Lung (tissue), 11 donors: ENCODE measurements at regions not wholly inside any gene's neighbourhood (a gene's known extent, or its start where the extent isn't known, plus 50 kb on each side); places are given as distances from the start of the nearest gene placed in this dataset.

Experiments used
- ATAC-seq: fragments of 200-7000 bp; cut with Tn5 transposase; one replicate; pipeline ENCODE4 v1.9.1; 2020; ENCODE audit warnings: moderate number of reproducible peaks; ENCODE audit not compliant: insufficient read depth, low FRiP score
- DNase-seq, 3 donors: peaks; one replicate each; pipeline ENCODE4 v3.0.0-alpha.2; 2013 to 2017
- H3K27ac ChIP-seq, 2 donors: one replicate each; pipeline ENCODE4 v1.5.1; 2013; ENCODE audit warnings: mild to moderate bottlenecking in 2 of 2, moderate library complexity in 2 of 2, control low read depth in 1 of 2, inconsistent platforms in 1 of 2, low read depth in 1 of 2, low read length in 1 of 2
- H3K27me3 ChIP-seq, 3 donors: one replicate each; pipeline ENCODE4 v1.5.1; 2013; ENCODE audit warnings: low read length in 2 of 3; ENCODE audit not compliant: control insufficient read depth in 3 of 3, insufficient read depth in 3 of 3
- H3K36me3 ChIP-seq, 4 donors: one replicate each; pipeline ENCODE4 v1.5.1; 2013; ENCODE audit warnings: low read length in 4 of 4, mild to moderate bottlenecking in 1 of 4, moderate library complexity in 1 of 4; ENCODE audit not compliant: control insufficient read depth in 4 of 4, insufficient read depth in 4 of 4
- H3K4me1 ChIP-seq, 5 donors: one replicate each; pipeline ENCODE4 v1.5.1; 2013; ENCODE audit warnings: low read length in 5 of 5, mild to moderate bottlenecking in 2 of 5, moderate library complexity in 1 of 5; ENCODE audit not compliant: control insufficient read depth in 5 of 5, insufficient read depth in 5 of 5
- H3K4me3 ChIP-seq: one replicate; pipeline ENCODE4 v1.5.1; 2013; ENCODE audit warnings: mild to moderate bottlenecking, control low read depth, moderate library complexity
- H3K9ac ChIP-seq, 2 donors: one replicate each; pipeline ENCODE4 v1.5.1; 2013; ENCODE audit warnings: low read length in 2 of 2, control low read depth in 1 of 2; ENCODE audit not compliant: insufficient read depth in 1 of 2
- H3K9me3 ChIP-seq, 4 donors: one replicate each; pipeline ENCODE4 v1.5.1; 2013; ENCODE audit warnings: low read length in 3 of 4, mild to moderate bottlenecking in 1 of 4, moderate library complexity in 1 of 4; ENCODE audit not compliant: control insufficient read depth in 4 of 4, insufficient read depth in 3 of 4
- CTCF ChIP-seq: IDR thresholded peaks from 2 replicates; pipeline ENCODE4 v1.5.1; 2012; ENCODE audit warnings: mild to moderate bottlenecking; ENCODE audit errors: control extremely low read depth, extremely low read depth
- WGBS, 2 donors: extraction: QIAGEN DNeasy Blood & Tissue Kit; methylation state at CpG; one replicate each; pipeline ENCODE4 v1.1.7; 2013; 5-methylcytosine and 5-hydroxymethylcytosine counted together
- donor health status: control.
- donor health status: control.
- donor health status: Bipolar disorder and iron deficiency.
- donor health status: healthy.
- donor health status: DM: yes; HTN: yes; CAD: no.

- Histone ChIP-seq H3K9ac (no peak overlapping the region), H3K9me3 (peaks cover 0 to 6% (median 0%) of the 10 kb centered on the region in 4 donors), H3K27me3 (peaks cover 0 to 10% (median 3%) of the 10 kb centered on the region in 3 donors), H3K4me1 (no peaks in the 10 kb centered on the region), H3K4me3 (no peak overlapping the region), H3K27ac (no peak overlapping the region), H3K36me3 (no peaks in the 10 kb centered on the region)
- TF ChIP-seq CTCF: no peak
- ATAC-seq (no peak), DNase-seq (no peak)
- WGBS, 2 donors: 80 to 88% methylated on average over 7 of the region's 7 CpGs
These were observed 109.3 kb downstream of the BRD1 start for GRCh38 chr22:49718396-49718795.

- WGBS, 2 donors: 77 to 88% methylated on average over 24 of the region's 24 CpGs
- Histone ChIP-seq H3K9me3 (peaks cover 0 to 6% (median 0%) of the 10 kb centered on the region in 4 donors), H3K27me3 (peaks cover 0 to 6% (median 3%) of the 10 kb centered on the region in 3 donors), H3K4me3 (no peak overlapping the region), H3K27ac (no peak overlapping the region), H3K9ac (no peak overlapping the region), H3K36me3 (no peaks in the 10 kb centered on the region), H3K4me1 (no peaks in the 10 kb centered on the region)
- no peak for TF ChIP-seq CTCF
- DNase-seq (no peak), ATAC-seq (no peak)
These were observed 110.3 kb downstream of the BRD1 start for GRCh38 chr22:49717322-49717919.

- TF ChIP-seq CTCF: no peak
- no peak for ATAC-seq
- H3K9me3 ChIP-seq: peaks cover 0 to 9% (median 0%) of the 10 kb centered on the region in 4 donors
- DNase-seq: no peak
- H3K9ac ChIP-seq: no peak overlapping the region
- no peak overlapping the region for H3K27ac ChIP-seq
- 56 to 75% methylated on average over 12 of the region's 12 CpGs for WGBS, 2 donors
- H3K4me3 ChIP-seq: no peak overlapping the region
- no peaks in the 10 kb centered on the region for H3K36me3 ChIP-seq
- H3K27me3 ChIP-seq: peaks cover 0 to 6% (median 3%) of the 10 kb centered on the region in 3 donors
- no peaks in the 10 kb centered on the region for H3K4me1 ChIP-seq
These were observed 111.2 kb downstream of the BRD1 start for GRCh38 chr22:49716441-49716840.

- Histone ChIP-seq H3K9me3 (peaks cover 0 to 14% (median 0%) of the 10 kb centered on the region in 4 donors), H3K27ac (no peak overlapping the region), H3K36me3 (no peaks in the 10 kb centered on the region), H3K27me3 (peaks cover 0 to 6% (median 3%) of the 10 kb centered on the region in 3 donors), H3K4me3 (no peak overlapping the region), H3K4me1 (no peaks in the 10 kb centered on the region), H3K9ac (no peak overlapping the region)
- no peak for TF ChIP-seq CTCF
- ATAC-seq (no peak), DNase-seq (no peak)
- WGBS, 2 donors: 87 to 96% methylated on average over 3 of the region's 3 CpGs
These were observed 112.2 kb downstream of the BRD1 start for GRCh38 chr22:49715450-49715849.
